ENCODE measurements at regions not wholly inside any gene's neighbourhood (a gene's known extent, or its start where the extent isn't known, plus 50 kb on each side); places are given as distances from the start of the nearest gene placed in this dataset.

- TF ChIP-seq POLR2AphosphoS5 (IDR thresholded peaks at IDR 0.05) (no peak), CTCF (IDR thresholded peaks at IDR 0.05) (no peak), POLR2A (IDR thresholded peaks at IDR 0.05) (no peak)
Observed at GRCh38 chr2:239467281-239467955, 66.6 kb upstream of the HDAC4 start.
